ENCODE measurements at regions not wholly inside any gene's neighbourhood (a gene's known extent, or its start where the extent isn't known, plus 50 kb on each side); places are given as distances from the start of the nearest gene placed in this dataset.

DNA sequence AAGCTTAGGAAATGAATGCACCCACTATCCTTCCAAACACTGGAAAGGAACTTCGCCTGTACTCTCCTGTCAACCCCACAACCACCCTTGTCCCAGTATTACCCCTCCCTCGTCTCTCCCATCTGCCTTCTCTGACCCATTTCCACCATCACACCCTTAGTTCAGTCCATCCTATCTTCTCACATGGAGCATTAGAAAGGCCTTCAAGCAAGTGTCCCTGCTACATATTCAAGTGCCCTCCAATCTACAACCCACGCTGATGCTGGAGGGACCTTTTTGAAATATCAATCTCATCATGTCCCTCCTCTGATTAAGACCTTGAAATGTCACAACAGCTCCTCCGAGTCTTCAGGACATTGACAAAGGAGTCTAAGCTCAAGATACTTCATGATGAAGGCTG is 133.8 kb upstream of the CCL2 start:
- TF ChIP-seq, protein P1, sequence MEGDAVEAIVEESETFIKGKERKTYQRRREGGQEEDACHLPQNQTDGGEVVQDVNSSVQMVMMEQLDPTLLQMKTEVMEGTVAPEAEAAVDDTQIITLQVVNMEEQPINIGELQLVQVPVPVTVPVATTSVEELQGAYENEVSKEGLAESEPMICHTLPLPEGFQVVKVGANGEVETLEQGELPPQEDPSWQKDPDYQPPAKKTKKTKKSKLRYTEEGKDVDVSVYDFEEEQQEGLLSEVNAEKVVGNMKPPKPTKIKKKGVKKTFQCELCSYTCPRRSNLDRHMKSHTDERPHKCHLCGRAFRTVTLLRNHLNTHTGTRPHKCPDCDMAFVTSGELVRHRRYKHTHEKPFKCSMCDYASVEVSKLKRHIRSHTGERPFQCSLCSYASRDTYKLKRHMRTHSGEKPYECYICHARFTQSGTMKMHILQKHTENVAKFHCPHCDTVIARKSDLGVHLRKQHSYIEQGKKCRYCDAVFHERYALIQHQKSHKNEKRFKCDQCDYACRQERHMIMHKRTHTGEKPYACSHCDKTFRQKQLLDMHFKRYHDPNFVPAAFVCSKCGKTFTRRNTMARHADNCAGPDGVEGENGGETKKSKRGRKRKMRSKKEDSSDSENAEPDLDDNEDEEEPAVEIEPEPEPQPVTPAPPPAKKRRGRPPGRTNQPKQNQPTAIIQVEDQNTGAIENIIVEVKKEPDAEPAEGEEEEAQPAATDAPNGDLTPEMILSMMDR (conservative IDR thresholded peaks at IDR 0.05; ENCODE audit: low read length), result no peak
- no peak for TF ChIP-seq EZH2phosphoT487 (IDR thresholded peaks at IDR 0.05; ENCODE audit: borderline replicate concordance)

Data from Loucy (cell line).